ENCODE measurements at regions not wholly inside any gene's neighbourhood (a gene's known extent, or its start where the extent isn't known, plus 50 kb on each side); places are given as distances from the start of the nearest gene placed in this dataset.

- no peak overlapping the region for H3K27ac ChIP-seq (ENCODE audit: low read depth, low read length)
- H3K9me3 ChIP-seq (ENCODE audit: control insufficient read depth in 5 of 5, low read length in 5 of 5) = no peaks in the 10 kb centered on the region
- H3K27me3 ChIP-seq (ENCODE audit: control insufficient read depth in 5 of 5, insufficient read depth in 4 of 5, low read length in 5 of 5) = no peaks in the 10 kb centered on the region
Observed at GRCh38 chr2:184004289-184004947, 593.9 kb upstream of the ZNF804A start.

GRCh38 chr2:184004948-184005672 is 593.2 kb upstream of the ZNF804A start:
- no peaks in the 10 kb centered on the region for H3K27me3 ChIP-seq (ENCODE audit: control insufficient read depth in 5 of 5, insufficient read depth in 4 of 5, low read length in 5 of 5)
- H3K9ac ChIP-seq (ENCODE audit: low read length in 5 of 5) = no peak overlapping the region
- no peaks in the 10 kb centered on the region for H3K9me3 ChIP-seq (ENCODE audit: control insufficient read depth in 5 of 5, low read length in 5 of 5)
- no peak overlapping the region for H3K27ac ChIP-seq (ENCODE audit: low read depth, low read length)
- no peaks in the 10 kb centered on the region for H3K36me3 ChIP-seq (ENCODE audit: control insufficient read depth in 5 of 5, insufficient read depth in 5 of 5, low read length in 5 of 5)
- H3K4me3 ChIP-seq (ENCODE audit: low read depth in 1 of 5, low read length in 5 of 5) = no peak overlapping the region
- H3K4me1 ChIP-seq (ENCODE audit: control insufficient read depth in 5 of 5, insufficient read depth in 5 of 5, low read length in 5 of 5) = no peaks in the 10 kb centered on the region

More at GRCh38 chr2:184004289-184004947, 593.9 kb upstream of the ZNF804A start:
- Histone ChIP-seq H3K4me3 (ENCODE audit: low read depth in 1 of 5, low read length in 5 of 5) (no peak overlapping the region), H3K4me1 (ENCODE audit: control insufficient read depth in 5 of 5, insufficient read depth in 5 of 5, low read length in 5 of 5) (no peaks in the 10 kb centered on the region), H3K9ac (ENCODE audit: low read length in 5 of 5) (no peak overlapping the region), H3K36me3 (ENCODE audit: control insufficient read depth in 5 of 5, insufficient read depth in 5 of 5, low read length in 5 of 5) (no peaks in the 10 kb centered on the region)

- H3K4me3 ChIP-seq (ENCODE audit: low read depth in 1 of 5, low read length in 5 of 5) = no peak overlapping the region
Observed at GRCh38 chr2:184006998-184007397, 591.3 kb upstream of the ZNF804A start.

GRCh38 chr2:184026961-184027360 is 571.4 kb upstream of the ZNF804A start:
- Histone ChIP-seq H3K4me3 (ENCODE audit: low read depth in 1 of 5, low read length in 5 of 5) (no peak overlapping the region), H3K9me3 (ENCODE audit: control insufficient read depth in 5 of 5, low read length in 5 of 5) (no peaks in the 10 kb centered on the region), H3K9ac (ENCODE audit: low read length in 5 of 5) (no peak overlapping the region), H3K36me3 (ENCODE audit: control insufficient read depth in 5 of 5, insufficient read depth in 5 of 5, low read length in 5 of 5) (no peaks in the 10 kb centered on the region), H3K27me3 (ENCODE audit: control insufficient read depth in 5 of 5, insufficient read depth in 4 of 5, low read length in 5 of 5) (no peaks in the 10 kb centered on the region), H3K4me1 (ENCODE audit: control insufficient read depth in 5 of 5, insufficient read depth in 5 of 5, low read length in 5 of 5) (peaks cover 0 to 6% (median 0%) of the 10 kb centered on the region in 5 donors), H3K27ac (ENCODE audit: low read depth, low read length) (no peak overlapping the region)

More at GRCh38 chr2:184006998-184007397, 591.3 kb upstream of the ZNF804A start:
- Histone ChIP-seq H3K4me1 (ENCODE audit: control insufficient read depth in 5 of 5, insufficient read depth in 5 of 5, low read length in 5 of 5) (no peaks in the 10 kb centered on the region), H3K27ac (ENCODE audit: low read depth, low read length) (no peak overlapping the region), H3K36me3 (ENCODE audit: control insufficient read depth in 5 of 5, insufficient read depth in 5 of 5, low read length in 5 of 5) (no peaks in the 10 kb centered on the region), H3K27me3 (ENCODE audit: control insufficient read depth in 5 of 5, insufficient read depth in 4 of 5, low read length in 5 of 5) (no peaks in the 10 kb centered on the region), H3K9ac (ENCODE audit: low read length in 5 of 5) (no peak overlapping the region), H3K9me3 (ENCODE audit: control insufficient read depth in 5 of 5, low read length in 5 of 5) (no peaks in the 10 kb centered on the region)

GRCh38 chr2:184030245-184030644 is 568.1 kb upstream of the ZNF804A start:
- peaks cover 0 to 8% (median 0%) of the 10 kb centered on the region in 5 donors for H3K4me1 ChIP-seq (ENCODE audit: control insufficient read depth in 5 of 5, insufficient read depth in 5 of 5, low read length in 5 of 5)
- H3K9ac ChIP-seq (ENCODE audit: low read length in 5 of 5) = no peak overlapping the region
- no peaks in the 10 kb centered on the region for H3K9me3 ChIP-seq (ENCODE audit: control insufficient read depth in 5 of 5, low read length in 5 of 5)
- no peak overlapping the region for H3K4me3 ChIP-seq (ENCODE audit: low read depth in 1 of 5, low read length in 5 of 5)
- H3K36me3 ChIP-seq (ENCODE audit: control insufficient read depth in 5 of 5, insufficient read depth in 5 of 5, low read length in 5 of 5) = no peaks in the 10 kb centered on the region
- H3K27me3 ChIP-seq (ENCODE audit: control insufficient read depth in 5 of 5, insufficient read depth in 4 of 5, low read length in 5 of 5) = no peaks in the 10 kb centered on the region
- no peak overlapping the region for H3K27ac ChIP-seq (ENCODE audit: low read depth, low read length)

- H3K4me3 ChIP-seq (ENCODE audit: low read depth in 1 of 5, low read length in 5 of 5) = no peak overlapping the region
- H3K27me3 ChIP-seq (ENCODE audit: control insufficient read depth in 5 of 5, insufficient read depth in 4 of 5, low read length in 5 of 5) = no peaks in the 10 kb centered on the region
- no peaks in the 10 kb centered on the region for H3K36me3 ChIP-seq (ENCODE audit: control insufficient read depth in 5 of 5, insufficient read depth in 5 of 5, low read length in 5 of 5)
- H3K27ac ChIP-seq (ENCODE audit: low read depth, low read length) = no peak overlapping the region
- peaks cover 0 to 8% (median 0%) of the 10 kb centered on the region in 5 donors for H3K4me1 ChIP-seq (ENCODE audit: control insufficient read depth in 5 of 5, insufficient read depth in 5 of 5, low read length in 5 of 5)
- no peak overlapping the region for H3K9ac ChIP-seq (ENCODE audit: low read length in 5 of 5)
- H3K9me3 ChIP-seq (ENCODE audit: control insufficient read depth in 5 of 5, low read length in 5 of 5) = no peaks in the 10 kb centered on the region
Observed at GRCh38 chr2:184030989-184031388, 567.3 kb upstream of the ZNF804A start.

GRCh38 chr2:184031402-184032147 is 566.8 kb upstream of the ZNF804A start:
- H3K4me1 ChIP-seq (ENCODE audit: control insufficient read depth in 5 of 5, insufficient read depth in 5 of 5, low read length in 5 of 5) = peaks cover 0 to 8% (median 0%) of the 10 kb centered on the region in 5 donors
- no peaks in the 10 kb centered on the region for H3K9me3 ChIP-seq (ENCODE audit: control insufficient read depth in 5 of 5, low read length in 5 of 5)
- no peak overlapping the region for H3K9ac ChIP-seq (ENCODE audit: low read length in 5 of 5)
- no peak overlapping the region for H3K4me3 ChIP-seq (ENCODE audit: low read depth in 1 of 5, low read length in 5 of 5)
- H3K27ac ChIP-seq (ENCODE audit: low read depth, low read length) = no peak overlapping the region
- H3K27me3 ChIP-seq (ENCODE audit: control insufficient read depth in 5 of 5, insufficient read depth in 4 of 5, low read length in 5 of 5) = no peaks in the 10 kb centered on the region
- H3K36me3 ChIP-seq (ENCODE audit: control insufficient read depth in 5 of 5, insufficient read depth in 5 of 5, low read length in 5 of 5) = no peaks in the 10 kb centered on the region

- H3K27ac ChIP-seq (ENCODE audit: low read depth, low read length) = no peak overlapping the region
- no peak overlapping the region for H3K9ac ChIP-seq (ENCODE audit: low read length in 5 of 5)
- H3K9me3 ChIP-seq (ENCODE audit: control insufficient read depth in 5 of 5, low read length in 5 of 5) = no peaks in the 10 kb centered on the region
- peaks cover 0 to 8% (median 0%) of the 10 kb centered on the region in 5 donors for H3K4me1 ChIP-seq (ENCODE audit: control insufficient read depth in 5 of 5, insufficient read depth in 5 of 5, low read length in 5 of 5)
- H3K4me3 ChIP-seq (ENCODE audit: low read depth in 1 of 5, low read length in 5 of 5) = no peak overlapping the region
- no peaks in the 10 kb centered on the region for H3K27me3 ChIP-seq (ENCODE audit: control insufficient read depth in 5 of 5, insufficient read depth in 4 of 5, low read length in 5 of 5)
- no peaks in the 10 kb centered on the region for H3K36me3 ChIP-seq (ENCODE audit: control insufficient read depth in 5 of 5, insufficient read depth in 5 of 5, low read length in 5 of 5)
Observed at GRCh38 chr2:184032983-184033382, 565.3 kb upstream of the ZNF804A start.

GRCh38 chr2:184037273-184037672 is 561.1 kb upstream of the ZNF804A start:
- H3K9me3 ChIP-seq (ENCODE audit: control insufficient read depth in 5 of 5, low read length in 5 of 5) = no peaks in the 10 kb centered on the region
- H3K27me3 ChIP-seq (ENCODE audit: control insufficient read depth in 5 of 5, insufficient read depth in 4 of 5, low read length in 5 of 5) = no peaks in the 10 kb centered on the region
- peaks cover 0 to 3% (median 0%) of the 10 kb centered on the region in 5 donors for H3K4me1 ChIP-seq (ENCODE audit: control insufficient read depth in 5 of 5, insufficient read depth in 5 of 5, low read length in 5 of 5)
- no peak overlapping the region for H3K4me3 ChIP-seq (ENCODE audit: low read depth in 1 of 5, low read length in 5 of 5)
- H3K9ac ChIP-seq (ENCODE audit: low read length in 5 of 5) = no peak overlapping the region
- no peaks in the 10 kb centered on the region for H3K36me3 ChIP-seq (ENCODE audit: control insufficient read depth in 5 of 5, insufficient read depth in 5 of 5, low read length in 5 of 5)
- H3K27ac ChIP-seq (ENCODE audit: low read depth, low read length) = no peak overlapping the region

- Histone ChIP-seq H3K4me1 (ENCODE audit: control insufficient read depth in 5 of 5, insufficient read depth in 5 of 5, low read length in 5 of 5) (no peaks in the 10 kb centered on the region), H3K27me3 (ENCODE audit: control insufficient read depth in 5 of 5, insufficient read depth in 4 of 5, low read length in 5 of 5) (no peaks in the 10 kb centered on the region), H3K4me3 (ENCODE audit: low read depth in 1 of 5, low read length in 5 of 5) (no peak overlapping the region), H3K27ac (ENCODE audit: low read depth, low read length) (no peak overlapping the region), H3K36me3 (ENCODE audit: control insufficient read depth in 5 of 5, insufficient read depth in 5 of 5, low read length in 5 of 5) (no peaks in the 10 kb centered on the region), H3K9me3 (ENCODE audit: control insufficient read depth in 5 of 5, low read length in 5 of 5) (no peaks in the 10 kb centered on the region), H3K9ac (ENCODE audit: low read length in 5 of 5) (no peak overlapping the region)
Observed at GRCh38 chr2:184039493-184039892, 558.8 kb upstream of the ZNF804A start.
